ENCODE measurements at regions not wholly inside any gene's neighbourhood (a gene's known extent, or its start where the extent isn't known, plus 50 kb on each side); places are given as distances from the start of the nearest gene placed in this dataset.

GRCh38 chr7:136229790-136230189, 252.6 kb upstream of the MTPN start:
- no peak for DNase-seq

GRCh38 chr7:136228171-136228570, 251.0 kb upstream of the MTPN start:
- no peak for DNase-seq

GRCh38 chr7:136214356-136214755, 237.2 kb upstream of the MTPN start:
- no peak for DNase-seq

- no peak for DNase-seq
Measured at GRCh38 chr7:136213012-136213411, 235.9 kb upstream of the MTPN start.

- no peak for DNase-seq
Measured at GRCh38 chr7:136210664-136211063, 233.5 kb upstream of the MTPN start.

- no peak for DNase-seq
Measured at GRCh38 chr7:136210079-136210478, 232.9 kb upstream of the MTPN start.

GRCh38 chr7:136205956-136206355, 228.8 kb upstream of the MTPN start:
- no peak for DNase-seq

GRCh38 chr7:136198168-136198567, 221.0 kb upstream of the MTPN start:
- no peak for DNase-seq

GRCh38 chr7:136194878-136195277, 217.7 kb upstream of the MTPN start:
- no peak for DNase-seq

- no peak for DNase-seq
Measured at GRCh38 chr7:136193940-136194339, 216.8 kb upstream of the MTPN start.

- DNase-seq: no peak
Measured at GRCh38 chr7:136189506-136189998, 212.4 kb upstream of the MTPN start.

- no peak for DNase-seq
Measured at GRCh38 chr7:136186281-136186680, 209.1 kb upstream of the MTPN start.

GRCh38 chr7:136184719-136185118, 207.6 kb upstream of the MTPN start:
- DNase-seq: no peak

- DNase-seq: no peak
Measured at GRCh38 chr7:136183981-136184380, 206.8 kb upstream of the MTPN start.

- no peak for DNase-seq
Measured at GRCh38 chr7:136180984-136181383, 203.8 kb upstream of the MTPN start.

- DNase-seq: no peak
Measured at GRCh38 chr7:136179851-136180721, 202.9 kb upstream of the MTPN start.

GRCh38 chr7:136179154-136179553, 202.0 kb upstream of the MTPN start:
- DNase-seq: no peak

GRCh38 chr7:136174477-136175125, 197.4 kb upstream of the MTPN start:
- no peak for DNase-seq

GRCh38 chr7:136173874-136174273, 196.7 kb upstream of the MTPN start:
- DNase-seq: no peak

- DNase-seq: no peak
Measured at GRCh38 chr7:136171233-136171632, 194.1 kb upstream of the MTPN start.

- no peak for DNase-seq
Measured at GRCh38 chr7:136168821-136169220, 191.7 kb upstream of the MTPN start.

GRCh38 chr7:136167991-136168390, 190.8 kb upstream of the MTPN start:
- DNase-seq: no peak

GRCh38 chr7:136166521-136166920, 189.4 kb upstream of the MTPN start:
- no peak for DNase-seq

GRCh38 chr7:136163340-136163801, 186.2 kb upstream of the MTPN start:
- no peak for DNase-seq
